OCI-LY7 (cell line): ENCODE measurements at regions not wholly inside any gene's neighbourhood (a gene's known extent, or its start where the extent isn't known, plus 50 kb on each side); places are given as distances from the start of the nearest gene placed in this dataset.

Experiments
- BruUV-seq: library from RNA; stranded (reverse); fragments of 400-500 nt; replicated peaks from 2 replicates; lab custom pipeline; 2021; lab: Mats Ljungman, UMichigan
- CTCF ChIA-PET: fragments of 300-600 bp; sonication (Branson Sonifier 250); formaldehyde crosslinking; loops from one replicate; lab custom pipeline; 2022; ENCODE audit warnings: antibody characterized with exemption; ENCODE audit not compliant: unreplicated experiment; lab: Charles Lee
- POLR2A ChIA-PET: fragments of 300-600 bp; sonication (Branson Sonifier 250); formaldehyde crosslinking; loops from one replicate; lab custom pipeline; 2022; ENCODE audit warnings: antibody characterized with exemption; lab: Charles Lee
- DNase-seq: peaks from one replicate; pipeline ENCODE4 v3.0.0-alpha.2; 2015; ENCODE audit warnings: low spot score
- H2AFZ ChIP-seq: fragments of 200-600 bp; sonication (generic), shearing (Covaris generic); 2 replicates; pipeline ENCODE4 v1.6.1; 2014; ENCODE audit warnings: mild to moderate bottlenecking, antibody characterized with exemption, low read length, moderate library complexity
- H3K27ac ChIP-seq: fragments of 200-600 bp; sonication (generic); 2 replicates; pipeline ENCODE4 v1.5.1; 2014; ENCODE audit warnings: mixed run types, low read depth, mild to moderate bottlenecking, moderate library complexity, low read length, inconsistent platforms; ENCODE audit not compliant: poor library complexity, severe bottlenecking
- H3K36me3 ChIP-seq: fragments of 200-600 bp; sonication (generic); 2 replicates; pipeline ENCODE4 v1.6.1; 2014; ENCODE audit warnings: mild to moderate bottlenecking, antibody characterized with exemption, low read length, moderate library complexity, mixed read lengths; ENCODE audit not compliant: insufficient read depth
- H3K4me1 ChIP-seq: fragments of 200-600 bp; sonication (generic); 2 replicates; pipeline ENCODE4 v1.5.1; 2014; ENCODE audit warnings: mild to moderate bottlenecking, low read length; ENCODE audit not compliant: insufficient read depth, poor library complexity, severe bottlenecking
- H3K4me2 ChIP-seq: fragments of 200-600 bp; sonication (generic); 2 replicates; pipeline ENCODE4 v1.6.1; 2014; ENCODE audit warnings: mild to moderate bottlenecking, low read length
- H3K4me3 ChIP-seq: fragments of 200-600 bp; sonication (generic); 2 replicates; pipeline ENCODE4 v1.5.1; 2014; ENCODE audit warnings: mild to moderate bottlenecking, low read depth, low read length; ENCODE audit not compliant: poor library complexity, severe bottlenecking
- H3K79me2 ChIP-seq: fragments of 200-600 bp; sonication (generic); 2 replicates; pipeline ENCODE4 v1.6.1; 2016; ENCODE audit warnings: low read depth, mild to moderate bottlenecking, low read length, moderate library complexity, mixed read lengths; ENCODE audit not compliant: insufficient read depth
- H3K9me2 ChIP-seq: fragments of 200-600 bp; sonication (generic); 2 replicates; pipeline ENCODE4 v1.6.1; 2016; ENCODE audit warnings: mild to moderate bottlenecking, low read length, mixed read lengths; ENCODE audit not compliant: insufficient read depth
- H3K9me3 ChIP-seq: fragments of 200-600 bp; sonication (generic); 2 replicates; pipeline ENCODE4 v1.6.1; 2014; ENCODE audit warnings: mild to moderate bottlenecking, mixed run types, low read length, mixed read lengths
- H4K20me1 ChIP-seq: fragments of 200-600 bp; sonication (generic); 2 replicates; pipeline ENCODE4 v1.6.1; 2014; ENCODE audit warnings: mild to moderate bottlenecking, antibody characterized with exemption, low read length, moderate library complexity, mixed read lengths; ENCODE audit not compliant: insufficient read depth
- CTCF ChIP-seq: fragments of 200-600 bp; sonication (generic); conservative IDR thresholded peaks from 2 replicates; pipeline ENCODE4 v1.5.1; 2014; ENCODE audit warnings: mild to moderate bottlenecking, antibody characterized with exemption, low read length, moderate library complexity, mixed read lengths
- EZH2phosphoT487 ChIP-seq: fragments of 200-600 bp; sonication (generic); IDR thresholded peaks from 2 replicates; pipeline ENCODE4 v1.6.1; 2018; ENCODE audit warnings: low read depth, borderline replicate concordance, mild to moderate bottlenecking, mixed run types, antibody characterized with exemption, low read length, moderate library complexity, mixed read lengths
- intact Hi-C: fragments of 100-400 bp; cut with micrococcal nuclease; formaldehyde crosslinking; loops from one replicate; pipeline ENCODE4 v1.10.0; 2022; ENCODE audit not compliant: unreplicated experiment

DNA sequence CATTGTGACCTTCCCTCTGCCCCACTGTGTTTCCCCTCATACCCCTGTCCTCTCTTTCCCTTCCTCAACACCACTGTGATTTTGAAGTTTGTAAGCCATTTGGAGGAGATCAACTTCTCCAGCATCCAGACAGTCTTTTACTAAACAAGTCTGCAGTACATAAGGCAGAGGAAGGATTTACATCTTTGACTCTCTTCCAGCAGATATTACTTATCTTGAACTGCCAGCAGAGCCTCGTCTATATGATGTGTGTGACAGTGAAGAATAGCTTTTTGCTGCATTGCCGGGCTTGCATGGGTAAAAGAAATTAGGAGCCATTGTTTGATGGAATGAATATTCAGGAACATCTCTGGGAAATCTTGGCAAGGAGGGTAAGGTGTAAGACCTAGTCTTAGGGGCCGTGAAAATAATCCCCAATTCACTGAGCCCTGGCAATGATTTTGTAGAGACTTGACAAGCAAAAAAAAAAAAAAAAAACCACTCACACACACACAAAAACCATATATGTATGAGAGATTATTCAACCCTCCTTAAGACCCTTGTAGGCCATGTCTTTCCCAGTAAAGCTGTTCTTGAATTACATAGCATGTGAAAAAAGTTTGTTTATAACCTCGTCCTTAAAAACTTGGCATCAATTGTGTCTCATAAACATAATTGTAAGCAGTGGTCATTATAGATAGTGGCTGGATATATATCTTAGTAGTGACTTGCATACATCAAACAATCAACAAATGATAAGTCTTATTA, 903.9 kb downstream of the CDH11 start:
- Histone ChIP-seq H3K9me2 (no peaks in the 10 kb centered on the region), H3K4me3 (no peak overlapping the region), H3K4me2 (no peak overlapping the region), H3K36me3 (no peaks in the 10 kb centered on the region), H4K20me1 (no peaks in the 10 kb centered on the region), H2AFZ (peak overlapping the region; percentile 53; the same call in 1 of the 2 replicates), H3K4me1 (no peaks in the 10 kb centered on the region), H3K9me3 (no peaks in the 10 kb centered on the region), H3K79me2 (no peaks in the 10 kb centered on the region), H3K27ac (no peak overlapping the region)
- no peak for DNase-seq
- intact Hi-C loops, result no loop called here
- BruUV-seq, result no TSS peak
- ChIA-PET CTCF (no interaction called here), POLR2A (interaction anchor here (0.8 to 1.8 kb wide), 3 partner anchors 10 to 131 kb away, joined by 3 read pairs; no protein-coding TSS in a partner anchor)
- TF ChIP-seq EZH2phosphoT487, result no peak
- no peak for TF ChIP-seq CTCF

GRCh38 chr16:64215730-64216129, 906.1 kb downstream of the CDH11 start:
- Histone ChIP-seq H3K4me1 (no peaks in the 10 kb centered on the region), H3K9me3 (no peaks in the 10 kb centered on the region), H3K36me3 (no peaks in the 10 kb centered on the region), H4K20me1 (no peaks in the 10 kb centered on the region), H2AFZ (peak overlapping the region; percentile 11; the same call in 1 of the 2 replicates), H3K4me3 (no peak overlapping the region), H3K9me2 (no peaks in the 10 kb centered on the region), H3K27ac (no peak overlapping the region), H3K4me2 (no peak overlapping the region), H3K79me2 (no peaks in the 10 kb centered on the region)
- POLR2A ChIA-PET, result interaction anchor here (1.6 kb wide), 1 partner anchor 9 kb away, joined by 4 read pairs; no protein-coding TSS in a partner anchor
- TF ChIP-seq CTCF, result no peak
- TF ChIP-seq EZH2phosphoT487, result no peak
- BruUV-seq, result no TSS peak
- CTCF ChIA-PET, result no interaction called here
- no peak for DNase-seq
- intact Hi-C loops, result no loop called here

- no TSS peak for BruUV-seq
- Histone ChIP-seq H4K20me1 (no peaks in the 10 kb centered on the region), H3K27ac (no peak overlapping the region), H3K36me3 (no peaks in the 10 kb centered on the region), H3K9me3 (0 out of 2 replicates have a peak, but pooled peaks cover 3% of the 10 kb centered on the region), H3K4me1 (peaks cover 9% of the 10 kb centered on the region), H3K79me2 (no peaks in the 10 kb centered on the region), H3K4me3 (no peak overlapping the region), H3K4me2 (no peak overlapping the region), H2AFZ (peak overlapping the region; percentile 14; the same call in 1 of the 2 replicates), H3K9me2 (no peaks in the 10 kb centered on the region; the same call in 1 of the 2 replicates)
- ChIA-PET POLR2A (no interaction called here), CTCF (no interaction called here)
- DNase-seq, result no peak
- intact Hi-C loops, result no loop called here
- TF ChIP-seq EZH2phosphoT487 (no peak), CTCF (no peak)
These were observed 910.5 kb downstream of the CDH11 start for GRCh38 chr16:64211331-64211730.
